Glomerular visceral epithelial cell (primary cell): ENCODE measurements at regions not wholly inside any gene's neighbourhood (a gene's known extent, or its start where the extent isn't known, plus 50 kb on each side); places are given as distances from the start of the nearest gene placed in this dataset.
A peak's percentile ranks its signal among the peaks of the same experiment; 100 is the strongest.

Source experiments
- DNase-seq: peaks from one replicate; pipeline ENCODE4 v3.0.0-alpha.2; 2016; ENCODE audit errors: extremely low spot score

- DNase-seq, result no peak
Observed at GRCh38 chr3:150267288-150267687, 140.8 kb upstream of the TSC22D2 start.

- DNase-seq, result no peak
Observed at GRCh38 chr3:150265305-150265704, 142.8 kb upstream of the TSC22D2 start.

GRCh38 chr3:150264561-150265279 lies 143.4 kb upstream of the TSC22D2 start:
- no peak for DNase-seq

GRCh38 chr3:150261958-150262357 lies 146.1 kb upstream of the TSC22D2 start:
- no peak for DNase-seq

- no peak for DNase-seq
Observed at GRCh38 chr3:150261418-150261817, 146.7 kb upstream of the TSC22D2 start.

GRCh38 chr3:150260398-150260710 lies 147.7 kb upstream of the TSC22D2 start:
- DNase-seq, result no peak

GRCh38 chr3:150259526-150260397 lies 148.3 kb upstream of the TSC22D2 start:
- no peak for DNase-seq

- no peak for DNase-seq
Observed at GRCh38 chr3:150256782-150257181, 151.3 kb upstream of the TSC22D2 start.

- DNase-seq, result no peak
Observed at GRCh38 chr3:150256318-150256717, 151.8 kb upstream of the TSC22D2 start.

- DNase-seq, result no peak
Observed at GRCh38 chr3:150255826-150256225, 152.3 kb upstream of the TSC22D2 start.

- no peak for DNase-seq
Observed at GRCh38 chr3:150255413-150255812, 152.7 kb upstream of the TSC22D2 start.

GRCh38 chr3:150254309-150254708 lies 153.8 kb upstream of the TSC22D2 start:
- DNase-seq, result no peak

GRCh38 chr3:150253622-150254021 lies 154.5 kb upstream of the TSC22D2 start:
- DNase-seq, result peak; percentile 45

GRCh38 chr3:150252462-150252861 lies 155.6 kb upstream of the TSC22D2 start:
- DNase-seq, result peak; percentile 62

- DNase-seq, result peak; percentile 71
Observed at GRCh38 chr3:150251187-150252062, 156.7 kb upstream of the TSC22D2 start.

GRCh38 chr3:150249779-150250470 lies 158.2 kb upstream of the TSC22D2 start:
- no peak for DNase-seq

- DNase-seq, result no peak
Observed at GRCh38 chr3:150248888-150249681, 159.0 kb upstream of the TSC22D2 start.

GRCh38 chr3:150248116-150248887 lies 159.8 kb upstream of the TSC22D2 start:
- DNase-seq, result peak; percentile 90

- DNase-seq, result no peak
Observed at GRCh38 chr3:150247441-150247840, 160.7 kb upstream of the TSC22D2 start.

GRCh38 chr3:150243466-150243865 lies 164.6 kb upstream of the TSC22D2 start:
- no peak for DNase-seq
